Gastroesophageal sphincter (tissue), 3 donors: ENCODE measurements at regions not wholly inside any gene's neighbourhood (a gene's known extent, or its start where the extent isn't known, plus 50 kb on each side); places are given as distances from the start of the nearest gene placed in this dataset.

Experiments used
- CTCF ChIP-seq, 4 experiments: fragments of 200-600 bp in 2 of 4; fragments of 450-650 bp in 2 of 4; sonication (generic) in 1 of 4; IDR thresholded peaks; one replicate each; pipeline ENCODE4 v1.5.1; 2017 to 2019; ENCODE audit warnings: antibody characterized with exemption in 4 of 4, mild to moderate bottlenecking in 2 of 4, moderate library complexity in 2 of 4
- EP300 ChIP-seq: sonication (generic); formaldehyde crosslinking; IDR thresholded peaks from one replicate; pipeline ENCODE4 v1.6.1; 2017; ENCODE audit warnings: antibody characterized with exemption, mild to moderate bottlenecking
- POLR2A ChIP-seq, 2 donors: fragments of 450-650 bp; IDR thresholded peaks; one replicate each; pipeline ENCODE4 v1.6.1; 2017; ENCODE audit warnings: antibody characterized with exemption in 2 of 2, mild to moderate bottlenecking in 2 of 2, moderate library complexity in 1 of 2
- POLR2AphosphoS5 ChIP-seq: sonication (generic); formaldehyde crosslinking; IDR thresholded peaks from one replicate; pipeline ENCODE4 v1.6.1; 2017; ENCODE audit warnings: antibody characterized with exemption

- TF ChIP-seq POLR2A (IDR thresholded peaks at IDR 0.05) = no peak
- TF ChIP-seq POLR2AphosphoS5 = no peak
- TF ChIP-seq CTCF (IDR thresholded peaks at IDR 0.05) = no peak
- no peak for TF ChIP-seq EP300
These were observed 111.0 kb upstream of the PDE3A start for GRCh38 chr12:20257311-20257710.
